HEK293 (cell line): ENCODE measurements at regions not wholly inside any gene's neighbourhood (a gene's known extent, or its start where the extent isn't known, plus 50 kb on each side); places are given as distances from the start of the nearest gene placed in this dataset.

Experiments
- ZNF174 ChIP-seq: fragments of 450-650 bp; formaldehyde crosslinking; IDR thresholded peaks from 2 replicates; pipeline ENCODE4 v1.5.0; 2017; ENCODE audit warnings: missing biosample characterization, mild to moderate bottlenecking, missing genetic modification characterization
- ZNF302 ChIP-seq: fragments of 450-650 bp; formaldehyde crosslinking; IDR thresholded peaks from 2 replicates; pipeline ENCODE4 v1.5.1; 2016; ENCODE audit warnings: missing biosample characterization, missing genetic modification characterization, low read depth
- ZNF660 ChIP-seq: fragments of 450-650 bp; IDR thresholded peaks from 2 replicates; pipeline ENCODE4 v1.5.1; 2018; ENCODE audit warnings: missing biosample characterization, mild to moderate bottlenecking, missing genetic modification characterization
- ZNF707 ChIP-seq: fragments of 450-650 bp; formaldehyde crosslinking; IDR thresholded peaks from 2 replicates; pipeline ENCODE4 v1.5.1; 2016; ENCODE audit warnings: missing biosample characterization, missing genetic modification characterization
- ZNF777 ChIP-seq: fragments of 450-650 bp; formaldehyde crosslinking; IDR thresholded peaks from 2 replicates; pipeline ENCODE4 v1.5.1; 2017; ENCODE audit warnings: missing biosample characterization, missing genetic modification characterization, borderline replicate concordance

- TF ChIP-seq ZNF660 (tag by site-specific recombination) (no peak; the same call in 1 of the 2 replicates), ZNF302 (tag by site-specific recombination) (no peak), ZNF777 (tag by site-specific recombination) (no peak), ZNF707 (tag by site-specific recombination) (no peak), ZNF174 (tag by site-specific recombination) (no peak)
These were observed 66.7 kb upstream of the TIAM2 start for GRCh38 chr6:154928325-154928922.
